H1 (cell line): ENCODE measurements at regions not wholly inside any gene's neighbourhood (a gene's known extent, or its start where the extent isn't known, plus 50 kb on each side); places are given as distances from the start of the nearest gene placed in this dataset.

Source experiments
- CTCF ChIA-PET: fragments of 300-600 bp; sonication (Branson Sonifier 250); formaldehyde crosslinking; loops from one replicate; lab custom pipeline; 2021; ENCODE audit not compliant: partially characterized antibody; lab: Charles Lee
- POLR2A ChIA-PET: fragments of 300-600 bp; sonication (Branson Sonifier 250); formaldehyde crosslinking; loops from one replicate; lab custom pipeline; 2021; ENCODE audit warnings: inconsistent platforms; ENCODE audit not compliant: partially characterized antibody; lab: Charles Lee
- DNase-seq, 2 experiments: peaks; one replicate each; pipeline versions ENCODE4 v3.0.0 to v3.0.0-alpha.2; 2010 to 2022; ENCODE audit warnings: low spot score in 2 of 2, low read depth in 1 of 2, mixed read lengths in 1 of 2
- FAIRE-seq: peaks from 2 replicates; lab custom pipeline; 2011; peaks lifted over from hg19 to GRCh38; lab: Jason Lieb, UNC
- H2AFZ ChIP-seq: 2 replicates; pipeline ENCODE4 v1.8.1; 2012; ENCODE audit warnings: low read length, inconsistent platforms
- H2AK5ac ChIP-seq: 2 replicates; pipeline ENCODE4 v1.6.1; 2013; ENCODE audit warnings: low read depth, low read length
- H2BK120ac ChIP-seq: replicated peaks from 2 replicates; pipeline ENCODE3; 2013; ENCODE audit warnings: low read depth, low read length, inconsistent platforms
- H2BK12ac ChIP-seq: 2 replicates; pipeline ENCODE4 v1.6.1; 2013; ENCODE audit warnings: low read depth, low read length
- H2BK15ac ChIP-seq: 2 replicates; pipeline ENCODE4 v1.6.1; 2013; ENCODE audit warnings: low read length
- H2BK20ac ChIP-seq: 2 replicates; pipeline ENCODE4 v1.6.1; 2013; ENCODE audit warnings: low read length
- H2BK5ac ChIP-seq: 2 replicates; pipeline ENCODE4 v1.6.1; 2013; ENCODE audit warnings: low read depth, low read length
- H3K14ac ChIP-seq: 2 replicates; pipeline ENCODE4 v1.6.1; 2013; ENCODE audit warnings: inconsistent platforms; ENCODE audit not compliant: insufficient read length
- H3K18ac ChIP-seq: 2 replicates; pipeline ENCODE4 v1.6.1; 2013; ENCODE audit warnings: low read length; ENCODE audit errors: extremely low read depth
- H3K23ac ChIP-seq: 2 replicates; pipeline ENCODE4 v1.6.1; 2013; ENCODE audit warnings: inconsistent platforms; ENCODE audit not compliant: insufficient read length
- H3K23me2 ChIP-seq: 2 replicates; pipeline ENCODE4 v1.6.1; 2013; ENCODE audit warnings: low read depth, low read length
- H3K27ac ChIP-seq: 2 replicates; pipeline ENCODE4 v1.6.1; 2011; ENCODE audit warnings: low read depth, low read length, inconsistent platforms
- H3K27me3 ChIP-seq, 4 experiments: replicated peaks in 1 of 4; 1 replicate in 1 of 4; 2 replicates in 3 of 4; pipeline versions ENCODE4 v1.6.1 to v1.8.1; 2011 to 2013; ENCODE audit warnings: low read length in 3 of 4, mild to moderate bottlenecking in 3 of 4, inconsistent platforms in 2 of 4, mixed read lengths in 2 of 4, moderate library complexity in 1 of 4; ENCODE audit not compliant: control insufficient read depth in 3 of 4, insufficient read depth in 3 of 4; ENCODE audit errors: extremely low read depth in 1 of 4
- H3K36me3 ChIP-seq, 4 experiments: 2 replicates each; pipeline versions ENCODE4 v1.6.1 to v1.8.1; 2011 to 2013; ENCODE audit warnings: mild to moderate bottlenecking in 4 of 4, low read length in 3 of 4, moderate library complexity in 2 of 4, control low read depth in 1 of 4, inconsistent platforms in 1 of 4; ENCODE audit not compliant: insufficient read depth in 4 of 4, control insufficient read depth in 2 of 4
- H3K4ac ChIP-seq: replicated peaks from 2 replicates; pipeline ENCODE3; 2013; ENCODE audit warnings: low read length, low read depth, mixed read lengths, inconsistent platforms; ENCODE audit not compliant: insufficient read length
- H3K4me1 ChIP-seq, 4 experiments: replicated peaks in 1 of 4; 1 replicate in 1 of 4; 2 replicates in 3 of 4; pipeline versions ENCODE4 v1.6.1 to v1.8.1; 2011 to 2013; ENCODE audit warnings: low read length in 3 of 4, inconsistent platforms in 2 of 4, mixed read lengths in 1 of 4; ENCODE audit not compliant: insufficient read depth in 4 of 4, control insufficient read depth in 3 of 4
- H3K4me2 ChIP-seq, 2 experiments: 2 replicates each; pipeline versions ENCODE4 v1.6.1 to v1.8.1; 2011 to 2013; ENCODE audit warnings: low read depth in 2 of 2, low read length in 2 of 2, control low read depth in 1 of 2, inconsistent platforms in 1 of 2, mild to moderate bottlenecking in 1 of 2; ENCODE audit not compliant: insufficient read depth in 1 of 2
- H3K4me3 ChIP-seq, 4 experiments: fragments of 200-600, 300-600 bp in 1 of 4; sonication (generic), shearing (Covaris generic), sonication (Bioruptor Twin) in 1 of 4; 2 replicates each; pipeline versions ENCODE4 v1.5.1 to v1.8.1; 2011 to 2016; ENCODE audit warnings: low read length in 4 of 4, low read depth in 3 of 4, control low read depth in 2 of 4, inconsistent platforms in 2 of 4, mild to moderate bottlenecking in 2 of 4, mixed read lengths in 1 of 4, moderate library complexity in 1 of 4; ENCODE audit not compliant: insufficient read depth in 2 of 4; ENCODE audit errors: extremely low read depth in 1 of 4
- H3K56ac ChIP-seq: replicated peaks from 2 replicates; pipeline ENCODE3; 2013; ENCODE audit warnings: low read depth, mild to moderate bottlenecking, mixed read lengths, low read length, inconsistent platforms; ENCODE audit not compliant: insufficient read length
- H3K79me1 ChIP-seq: 2 replicates; pipeline ENCODE4 v1.6.1; 2013; ENCODE audit warnings: low read depth, low read length, control low read depth
- H3K79me2 ChIP-seq, 2 experiments: 2 replicates each; pipeline versions ENCODE4 v1.6.1 to v1.8.1; 2012 to 2013; ENCODE audit warnings: low read length in 2 of 2, mild to moderate bottlenecking in 2 of 2, inconsistent platforms in 1 of 2; ENCODE audit not compliant: insufficient read depth in 2 of 2, control insufficient read depth in 1 of 2
- H3K9ac ChIP-seq, 4 experiments: replicated peaks in 1 of 4; 1 replicate in 1 of 4; 2 replicates in 3 of 4; pipeline versions ENCODE4 v1.6.1 to v1.8.1; 2011 to 2013; ENCODE audit warnings: low read depth in 3 of 4, low read length in 3 of 4, control low read depth in 2 of 4, mild to moderate bottlenecking in 2 of 4, moderate library complexity in 2 of 4, inconsistent platforms in 1 of 4; ENCODE audit errors: extremely low read depth in 1 of 4
- H3K9me3 ChIP-seq, 2 experiments: 2 replicates each; pipeline versions ENCODE4 v1.6.1 to v1.8.1; 2012 to 2013; ENCODE audit warnings: mild to moderate bottlenecking in 2 of 2, moderate library complexity in 2 of 2, control low read depth in 1 of 2, inconsistent platforms in 1 of 2, low read depth in 1 of 2, low read length in 1 of 2, mixed read lengths in 1 of 2; ENCODE audit not compliant: insufficient read depth in 2 of 2
- H4K20me1 ChIP-seq, 2 experiments: replicated peaks in 1 of 2; 2 replicates each; pipeline versions ENCODE3 to v1.8.1; 2011 to 2013; ENCODE audit warnings: inconsistent platforms in 2 of 2, low read length in 2 of 2, mild to moderate bottlenecking in 1 of 2; ENCODE audit not compliant: insufficient read depth in 2 of 2, control insufficient read depth in 1 of 2
- H4K5ac ChIP-seq: 2 replicates; pipeline ENCODE4 v1.6.1; 2013; ENCODE audit warnings: low read length, low read depth, mixed read lengths, inconsistent platforms; ENCODE audit not compliant: insufficient read length
- H4K8ac ChIP-seq: 2 replicates; pipeline ENCODE4 v1.8.0; 2013; ENCODE audit warnings: mild to moderate bottlenecking, moderate library complexity, low read length, inconsistent platforms; ENCODE audit not compliant: insufficient read depth; ENCODE audit errors: extremely low read depth
- H4K91ac ChIP-seq: replicated peaks from 2 replicates; pipeline ENCODE3; 2013; ENCODE audit warnings: low read length, mixed read lengths, inconsistent platforms; ENCODE audit not compliant: insufficient read length
- BACH1 ChIP-seq: IDR thresholded peaks from 2 replicates; pipeline ENCODE4 v1.6.1; 2012; ENCODE audit warnings: low read length, improper control_type of control experiment
- CHD2 ChIP-seq: IDR thresholded peaks from 2 replicates; pipeline ENCODE4 v1.6.1; 2012; ENCODE audit warnings: low read length, improper control_type of control experiment
- CREB1 ChIP-seq: IDR thresholded peaks from 2 replicates; pipeline ENCODE4 v1.6.1; 2012; ENCODE audit warnings: inconsistent platforms
- EGR1 ChIP-seq: IDR thresholded peaks from 2 replicates; pipeline ENCODE4 v1.6.1; 2011; ENCODE audit warnings: low read depth, low read length, borderline replicate concordance
- EZH2 ChIP-seq: fragments of 200-600 bp; sonication (generic); IDR thresholded peaks from 2 replicates; pipeline ENCODE4 v1.7.1; 2012; ENCODE audit warnings: low read depth, mild to moderate bottlenecking, moderate library complexity, low read length, inconsistent platforms; ENCODE audit not compliant: severe bottlenecking
- JUND ChIP-seq: IDR thresholded peaks from 2 replicates; pipeline ENCODE4 v1.6.1; 2011; ENCODE audit warnings: mild to moderate bottlenecking, improper control_type of control experiment, low read length
- NANOG ChIP-seq: IDR thresholded peaks from 2 replicates; pipeline ENCODE4 v1.6.1; 2011; ENCODE audit warnings: low read length, low read depth, mild to moderate bottlenecking, inconsistent platforms; ENCODE audit not compliant: insufficient read depth, poor library complexity, severe bottlenecking
- POLR2A ChIP-seq, 2 experiments: IDR thresholded peaks; 1 replicate in 1 of 2; 2 replicates in 1 of 2; pipeline ENCODE4 v1.6.1; 2011; ENCODE audit warnings: low read depth in 2 of 2, low read length in 2 of 2, mild to moderate bottlenecking in 2 of 2; ENCODE audit errors: control extremely low read depth in 1 of 2
- POLR2AphosphoS5 ChIP-seq: IDR thresholded peaks from 2 replicates; pipeline ENCODE4 v1.6.1; 2011; ENCODE audit warnings: low read depth, low read length
- RAD21 ChIP-seq, 2 experiments: IDR thresholded peaks in 1 of 2; conservative IDR thresholded peaks in 1 of 2; 2 replicates each; pipeline ENCODE4 v1.6.1; 2011; ENCODE audit warnings: low read depth in 2 of 2, low read length in 2 of 2, improper control_type of control experiment in 1 of 2, inconsistent platforms in 1 of 2, mild to moderate bottlenecking in 1 of 2, moderate library complexity in 1 of 2
- RNF2 ChIP-seq: fragments of 200-900, 300-1000 bp; sonication (generic); IDR thresholded peaks from 2 replicates; pipeline ENCODE4 v1.7.1; 2016; ENCODE audit warnings: borderline replicate concordance, low read depth, mild to moderate bottlenecking, antibody characterized with exemption, low read length; ENCODE audit not compliant: poor library complexity, severe bottlenecking; ENCODE audit errors: missing control alignments
- RXRA ChIP-seq: IDR thresholded peaks from 2 replicates; pipeline ENCODE4 v1.6.1; 2011; ENCODE audit warnings: low read depth, mild to moderate bottlenecking, low read length, moderate library complexity; ENCODE audit not compliant: insufficient read depth
- SAP30 ChIP-seq: fragments of 300-600 bp; sonication (generic); IDR thresholded peaks from 2 replicates; pipeline ENCODE4 v1.7.1; 2012; ENCODE audit warnings: low read length, moderate library complexity, mild to moderate bottlenecking, inconsistent platforms; ENCODE audit not compliant: insufficient read depth, insufficient replicate concordance
- SUZ12 ChIP-seq: fragments of 200-600 bp; sonication (generic); IDR thresholded peaks from 2 replicates; pipeline ENCODE4 v1.6.1; 2012; ENCODE audit warnings: mild to moderate bottlenecking, inconsistent platforms, low read length, moderate library complexity, mixed read lengths
- ZNF274 ChIP-seq: IDR thresholded peaks from 2 replicates; pipeline ENCODE4 v1.7.0; 2012; ENCODE audit warnings: low read length, borderline replicate concordance; ENCODE audit errors: extremely low read depth
- WGBS, 2 experiments: shearing (Covaris generic) in 1 of 2; methylation state at CpG; one replicate each; pipeline versions ENCODE4 v1.1.6 to v1.1.7; 2013 to 2015; ENCODE audit warnings: low lambda C conversion rate in 2 of 2, mixed read lengths in 2 of 2, inconsistent platforms in 1 of 2, low coverage in 1 of 2, missing lambda C conversion rate in 1 of 2; ENCODE audit not compliant: insufficient replicate concordance in 2 of 2, insufficient coverage in 1 of 2, insufficient read length in 1 of 2; ENCODE audit errors: extremely low coverage in 1 of 2, missing lambda C conversion rate in 1 of 2; 5-methylcytosine and 5-hydroxymethylcytosine counted together

DNA sequence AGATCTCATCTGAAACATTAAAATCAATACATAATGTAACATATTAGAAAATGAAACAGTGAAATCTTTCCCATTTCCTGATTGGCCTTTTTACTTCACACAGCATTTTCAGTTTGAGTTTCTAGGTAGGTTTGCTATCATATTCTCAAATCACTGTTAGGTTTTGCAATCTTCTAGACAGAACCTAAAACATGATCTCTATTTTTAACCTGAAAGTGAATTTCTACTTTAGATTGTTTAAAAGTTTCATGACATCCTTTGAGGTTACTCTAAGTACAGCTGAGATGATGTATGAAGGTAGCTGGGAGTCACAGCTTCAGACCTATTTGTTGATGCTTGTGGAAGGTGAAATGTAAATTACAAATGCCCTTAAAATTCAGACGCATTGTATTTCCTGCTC lies 118.4 kb upstream of the GPR149 start:
- Histone ChIP-seq H3K79me2 (no peaks in the 10 kb centered on the region), H4K91ac (no peak overlapping the region), H3K27ac (no peak overlapping the region), H3K79me1 (no peaks in the 10 kb centered on the region), H3K23ac (no peak overlapping the region), H3K36me3 (no peaks in the 10 kb centered on the region), H4K5ac (no peak overlapping the region), H3K18ac (no peak overlapping the region), H3K56ac (no peak overlapping the region), H2AK5ac (no peak overlapping the region), H3K4me1 (no peaks in the 10 kb centered on the region), H3K9ac (no peak overlapping the region), H3K27me3 (no peaks in the 10 kb centered on the region), H2BK20ac (no peak overlapping the region), H3K14ac (no peak overlapping the region), H3K23me2 (no peaks in the 10 kb centered on the region), H4K8ac (no peak overlapping the region), H2BK15ac (no peak overlapping the region), H3K4me3 (no peak overlapping the region), H2BK120ac (no peak overlapping the region), H3K4ac (no peak overlapping the region), H2AFZ (no peak overlapping the region), H2BK5ac (no peak overlapping the region), H4K20me1 (no peaks in the 10 kb centered on the region), H3K4me2 (no peak overlapping the region), H3K9me3 (no peaks in the 10 kb centered on the region), H2BK12ac (no peak overlapping the region)
- CTCF ChIA-PET = interaction anchor here (2.2 kb wide), 1 partner anchor 16 kb away, joined by 7 read pairs; no protein-coding TSS in a partner anchor
- FAIRE-seq (no peak), DNase-seq (no peak)
- POLR2A ChIA-PET = no interaction called here
- WGBS, 2 experiments = 77% methylated on average over 1 of the region's 1 CpG; no CpG with 5 or more reads in 1 of the 2 experiments
- TF ChIP-seq NANOG (no peak), EZH2 (no peak), JUND (no peak), ZNF274 (no peak), SAP30 (no peak), POLR2AphosphoS5 (no peak), CREB1 (no peak), RAD21 (IDR thresholded peaks at IDR 0.05 in 1 of 2, conservative IDR thresholded peaks at IDR 0.05 in 1 of 2; ENCODE audit: low read depth in 2 of 2, low read length in 2 of 2) (no peak), EGR1 (no peak), SUZ12 (no peak), POLR2A (IDR thresholded peaks at IDR 0.05; ENCODE audit: control extremely low read depth in 1 of 2, low read depth in 2 of 2, low read length in 2 of 2) (no peak), RXRA (no peak), CHD2 (no peak), BACH1 (no peak), RNF2 (no peak)
